CD4-positive, alpha-beta T cell treated with Interleukin-2 at 100 ng/mL for 4 hours (primary cell): ENCODE measurements at regions not wholly inside any gene's neighbourhood (a gene's known extent, or its start where the extent isn't known, plus 50 kb on each side); places are given as distances from the start of the nearest gene placed in this dataset.
A peak's percentile ranks its signal among the peaks of the same experiment; 100 is the strongest.
"Not testable (repeated sequence)": the region's sequence is repeated elsewhere in the genome, so short reads cannot be mapped to it uniquely, and the experiment has no call there.

Experiments
- DNase-seq: peaks from one replicate; pipeline ENCODE4 v3.0.0-alpha.2; 2020; ENCODE audit warnings: low spot score

GRCh38 chr7:92915348-92915747, 79.0 kb upstream of the CDK6 start:
- no peak for DNase-seq

- no peak for DNase-seq
Observed at GRCh38 chr7:92914645-92915044, 78.3 kb upstream of the CDK6 start.

GRCh38 chr7:92913849-92914248, 77.5 kb upstream of the CDK6 start:
- no peak for DNase-seq

GRCh38 chr7:92910976-92911375, 74.6 kb upstream of the CDK6 start:
- no peak for DNase-seq

GRCh38 chr7:92909686-92910475, 73.5 kb upstream of the CDK6 start:
- no peak for DNase-seq

GRCh38 chr7:92904244-92905131, 68.1 kb upstream of the CDK6 start:
- peak; percentile 93 for DNase-seq

- DNase-seq = no peak
Observed at GRCh38 chr7:92898798-92899197, 62.4 kb upstream of the CDK6 start.

- not testable (repeated sequence) for DNase-seq
Observed at GRCh38 chr7:92894857-92895256, 58.5 kb upstream of the CDK6 start.

- no peak for DNase-seq
Observed at GRCh38 chr7:92889081-92889480, 52.7 kb upstream of the CDK6 start.
